ENCODE measurements at regions not wholly inside any gene's neighbourhood (a gene's known extent, or its start where the extent isn't known, plus 50 kb on each side); places are given as distances from the start of the nearest gene placed in this dataset.

- Histone ChIP-seq H3K4me2 (ENCODE audit: low read length) (no peak overlapping the region), H3K27ac (ENCODE audit: low read depth, low read length) (no peak overlapping the region), H3K4me3 (ENCODE audit: low read length) (no peak overlapping the region), H3K9me3 (ENCODE audit: control insufficient read depth, insufficient read depth, low read length) (peaks cover 3% of the 10 kb centered on the region; the same call in 1 of the 2 replicates), H4K20me1 (ENCODE audit: control insufficient read depth, insufficient read depth, low read depth, low read length) (no peaks in the 10 kb centered on the region), H3K27me3 (ENCODE audit: control insufficient read depth, low read length) (no peaks in the 10 kb centered on the region), H3K9me2 (replicated peaks; ENCODE audit: control insufficient read depth, low read length) (no peaks in the 10 kb centered on the region), H3K36me3 (ENCODE audit: control insufficient read depth, low read length) (no peaks in the 10 kb centered on the region), H3K4me1 (ENCODE audit: control insufficient read depth, low read length) (no peaks in the 10 kb centered on the region), H3F3A (ENCODE audit: control insufficient read depth, insufficient read depth) (no peaks in the 10 kb centered on the region), H3K79me2 (ENCODE audit: control insufficient read depth, low read length) (no peaks in the 10 kb centered on the region)
- TF ChIP-seq EZH2phosphoT487 (IDR thresholded peaks at IDR 0.05; ENCODE audit: borderline replicate concordance, low read length) = no peak
These were observed 159.6 kb upstream of the MYLIP start for GRCh38 chr6:15969236-15969778.

- H3K4me2 ChIP-seq (ENCODE audit: low read length) = no peak overlapping the region
- no peaks in the 10 kb centered on the region for H3K27me3 ChIP-seq (ENCODE audit: control insufficient read depth, low read length)
- TF ChIP-seq EZH2phosphoT487 (IDR thresholded peaks at IDR 0.05; ENCODE audit: borderline replicate concordance, low read length) (no peak), CTCF (IDR thresholded peaks at IDR 0.05; ENCODE audit: low read depth, low read length, poor library complexity, severe bottlenecking) (no peak)
- H4K20me1 ChIP-seq (ENCODE audit: control insufficient read depth, insufficient read depth, low read depth, low read length) = no peaks in the 10 kb centered on the region
- no peaks in the 10 kb centered on the region for H3K9me2 ChIP-seq (replicated peaks; ENCODE audit: control insufficient read depth, low read length)
- no peaks in the 10 kb centered on the region for H3K36me3 ChIP-seq (ENCODE audit: control insufficient read depth, low read length)
- H3K27ac ChIP-seq (ENCODE audit: low read depth, low read length) = no peak overlapping the region
- H3K4me1 ChIP-seq (ENCODE audit: control insufficient read depth, low read length) = no peaks in the 10 kb centered on the region
- no peak overlapping the region for H3K4me3 ChIP-seq (ENCODE audit: low read length)
- no peaks in the 10 kb centered on the region for H3F3A ChIP-seq (ENCODE audit: control insufficient read depth, insufficient read depth)
- H3K79me2 ChIP-seq (ENCODE audit: control insufficient read depth, low read length) = no peaks in the 10 kb centered on the region
- H3K9me3 ChIP-seq (ENCODE audit: control insufficient read depth, insufficient read depth, low read length) = no peaks in the 10 kb centered on the region
These were observed 160.4 kb upstream of the MYLIP start for GRCh38 chr6:15968519-15968918.

- no peaks in the 10 kb centered on the region for H3K36me3 ChIP-seq (ENCODE audit: control insufficient read depth, low read length)
- no peak overlapping the region for H3K27ac ChIP-seq (ENCODE audit: low read depth, low read length)
- H3K4me2 ChIP-seq (ENCODE audit: low read length) = no peak overlapping the region
- no peaks in the 10 kb centered on the region for H3K79me2 ChIP-seq (ENCODE audit: control insufficient read depth, low read length)
- peaks cover 12% of the 10 kb centered on the region for H3K4me1 ChIP-seq (ENCODE audit: control insufficient read depth, low read length)
- H3K4me3 ChIP-seq (ENCODE audit: low read length) = no peak overlapping the region
- H4K20me1 ChIP-seq (ENCODE audit: control insufficient read depth, insufficient read depth, low read depth, low read length) = no peaks in the 10 kb centered on the region
- no peaks in the 10 kb centered on the region for H3F3A ChIP-seq (ENCODE audit: control insufficient read depth, insufficient read depth)
- H3K9me2 ChIP-seq (replicated peaks; ENCODE audit: control insufficient read depth, low read length) = no peaks in the 10 kb centered on the region
- no peaks in the 10 kb centered on the region for H3K27me3 ChIP-seq (ENCODE audit: control insufficient read depth, low read length)
- H3K9me3 ChIP-seq (ENCODE audit: control insufficient read depth, insufficient read depth, low read length) = no peaks in the 10 kb centered on the region
- TF ChIP-seq EZH2phosphoT487 (IDR thresholded peaks at IDR 0.05; ENCODE audit: borderline replicate concordance, low read length) (no peak), CTCF (IDR thresholded peaks at IDR 0.05; ENCODE audit: low read depth, low read length, poor library complexity, severe bottlenecking) (no peak)
These were observed 162.8 kb upstream of the MYLIP start for GRCh38 chr6:15966000-15966520.

- peaks cover 13% of the 10 kb centered on the region for H3K4me1 ChIP-seq (ENCODE audit: control insufficient read depth, low read length)
- H3K27me3 ChIP-seq (ENCODE audit: control insufficient read depth, low read length) = no peaks in the 10 kb centered on the region
- no peaks in the 10 kb centered on the region for H3K79me2 ChIP-seq (ENCODE audit: control insufficient read depth, low read length)
- no peaks in the 10 kb centered on the region for H3K36me3 ChIP-seq (ENCODE audit: control insufficient read depth, low read length)
- TF ChIP-seq CTCF (IDR thresholded peaks at IDR 0.05; ENCODE audit: low read depth, low read length, poor library complexity, severe bottlenecking) = no peak
- no peaks in the 10 kb centered on the region for H3F3A ChIP-seq (ENCODE audit: control insufficient read depth, insufficient read depth)
- H3K4me3 ChIP-seq (ENCODE audit: low read length) = no peak overlapping the region
- no peak overlapping the region for H3K4me2 ChIP-seq (ENCODE audit: low read length)
- no peaks in the 10 kb centered on the region for H3K9me3 ChIP-seq (ENCODE audit: control insufficient read depth, insufficient read depth, low read length)
- no peak overlapping the region for H3K27ac ChIP-seq (ENCODE audit: low read depth, low read length)
- H3K9me2 ChIP-seq (replicated peaks; ENCODE audit: control insufficient read depth, low read length) = no peaks in the 10 kb centered on the region
- H4K20me1 ChIP-seq (ENCODE audit: control insufficient read depth, insufficient read depth, low read depth, low read length) = no peaks in the 10 kb centered on the region
These were observed 166.5 kb upstream of the MYLIP start for GRCh38 chr6:15962449-15962764.

Measured in DOHH2 (cell line).